Endodermal cell (in vitro differentiated cells): ENCODE measurements at regions not wholly inside any gene's neighbourhood (a gene's known extent, or its start where the extent isn't known, plus 50 kb on each side); places are given as distances from the start of the nearest gene placed in this dataset.

ENCODE experiments used
- DNase-seq: peaks from one replicate; pipeline ENCODE4 v3.0.0-alpha.2; 2017
- H3K27ac ChIP-seq: 2 replicates; pipeline ENCODE4 v1.5.1; 2013; ENCODE audit warnings: mild to moderate bottlenecking, low read depth, low read length, moderate library complexity
- H3K27me3 ChIP-seq: 2 replicates; pipeline ENCODE4 v1.6.1; 2013; ENCODE audit warnings: mild to moderate bottlenecking, low read length, moderate library complexity; ENCODE audit not compliant: insufficient read depth, control insufficient read depth, poor library complexity, severe bottlenecking
- H3K36me3 ChIP-seq: 2 replicates; pipeline ENCODE4 v1.7.0; 2013; ENCODE audit warnings: mild to moderate bottlenecking, low read length, moderate library complexity; ENCODE audit not compliant: control insufficient read depth, insufficient read depth
- H3K4me1 ChIP-seq: one replicate; pipeline ENCODE4 v1.7.0; 2013; ENCODE audit warnings: low read length; ENCODE audit not compliant: control insufficient read depth, insufficient read depth
- H3K4me3 ChIP-seq: 2 replicates; pipeline ENCODE4 v1.5.1; 2013; ENCODE audit warnings: mild to moderate bottlenecking, low read length, moderate library complexity
- H3K9ac ChIP-seq: 2 replicates; pipeline ENCODE4 v1.6.1; 2013; ENCODE audit warnings: mild to moderate bottlenecking, low read length, moderate library complexity; ENCODE audit not compliant: poor library complexity, severe bottlenecking; ENCODE audit errors: extremely low read depth
- H3K9me3 ChIP-seq: 2 replicates; pipeline ENCODE4 v1.6.1; 2013; ENCODE audit warnings: mild to moderate bottlenecking, low read length, moderate library complexity; ENCODE audit not compliant: control insufficient read depth
- H3K27ac Mint-ChIP-seq: 2 replicates; pipeline ENCODE4 v1.8.0; 2020; ENCODE audit warnings: mixed read lengths
- H3K27me3 Mint-ChIP-seq: 2 replicates; pipeline ENCODE4 v1.8.0; 2021; ENCODE audit warnings: mild to moderate bottlenecking, mixed read lengths; ENCODE audit not compliant: insufficient read depth
- H3K36me3 Mint-ChIP-seq: 2 replicates; pipeline ENCODE4 v1.8.0; 2020; ENCODE audit warnings: low read depth, mixed read lengths
- H3K4me1 Mint-ChIP-seq: 2 replicates; pipeline ENCODE4 v1.8.0; 2020; ENCODE audit warnings: mixed read lengths
- H3K4me3 Mint-ChIP-seq: 2 replicates; pipeline ENCODE4 v1.8.0; 2020; ENCODE audit warnings: mild to moderate bottlenecking, moderate library complexity, mixed read lengths
- H3K9me3 Mint-ChIP-seq: 2 replicates; pipeline ENCODE4 v1.8.0; 2020; ENCODE audit warnings: mild to moderate bottlenecking, mixed read lengths
- WGBS, 2 experiments: methylation state at CpG; one replicate each; pipeline versions ENCODE4 v1.1.5 to v1.1.7; 2013; ENCODE audit warnings: missing lambda C conversion rate in 2 of 2, mixed read lengths in 1 of 2; ENCODE audit not compliant: insufficient coverage in 1 of 2, insufficient read length in 1 of 2; 5-methylcytosine and 5-hydroxymethylcytosine counted together
- TF ChIP-seq, protein P1 (sequence below): fragments of 200-600 bp; sonication (generic); conservative IDR thresholded peaks from 2 replicates; pipeline ENCODE4 v1.5.0; 2021; ENCODE audit warnings: antibody characterized with exemption, mild to moderate bottlenecking

DNA sequence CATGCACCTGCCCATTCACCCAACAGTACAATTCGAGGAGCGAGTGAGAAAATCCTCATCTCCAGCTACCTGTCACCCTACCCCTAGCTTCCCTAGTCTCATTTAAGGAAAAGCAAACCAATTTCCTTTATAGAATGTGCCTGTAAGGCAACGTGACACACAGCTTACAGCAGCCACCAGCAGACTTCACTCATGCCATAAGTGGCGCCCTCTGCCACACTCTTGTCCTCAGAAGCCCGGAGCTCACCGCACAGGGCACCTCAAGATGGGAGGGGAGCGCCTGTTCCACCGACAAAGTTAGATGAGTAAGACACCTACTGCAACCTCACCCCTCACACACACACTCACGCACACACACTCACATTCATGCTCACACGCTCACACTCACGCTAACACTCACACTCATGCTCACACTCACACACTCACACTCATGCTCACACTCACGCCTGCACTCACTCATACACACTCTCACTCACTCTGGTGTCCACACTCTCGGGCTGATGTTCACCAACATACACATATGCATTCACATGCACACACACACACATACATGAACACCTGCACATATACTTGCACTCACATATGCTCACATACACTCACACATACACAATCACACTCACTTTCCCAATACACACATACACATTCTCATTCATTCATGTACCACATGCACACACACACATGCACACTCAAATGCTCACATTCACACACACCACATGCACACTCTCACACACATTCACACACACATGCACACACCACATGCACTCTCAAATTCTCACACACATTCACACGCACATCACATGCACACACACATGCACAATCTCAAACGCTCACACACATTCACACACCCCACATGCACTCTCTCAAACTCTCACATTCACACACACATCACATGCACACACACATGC lies 170.7 kb downstream of the PSMG1 start:
- Mint-ChIP-seq H3K36me3 (no peaks in the 10 kb centered on the region), H3K27ac (no peak overlapping the region), H3K9me3 (peaks cover 2% of the 10 kb centered on the region), H3K27me3 (no peaks in the 10 kb centered on the region), H3K4me1 (peaks cover 19% of the 10 kb centered on the region), H3K4me3 (no peak overlapping the region)
- Histone ChIP-seq H3K36me3 (no peaks in the 10 kb centered on the region), H3K27me3 (no peaks in the 10 kb centered on the region), H3K4me3 (no peak overlapping the region), H3K9ac (no peak overlapping the region), H3K4me1 (no peaks in the 10 kb centered on the region), H3K9me3 (no peaks in the 10 kb centered on the region), H3K27ac (no peak overlapping the region)
- TF ChIP-seq, protein P1, sequence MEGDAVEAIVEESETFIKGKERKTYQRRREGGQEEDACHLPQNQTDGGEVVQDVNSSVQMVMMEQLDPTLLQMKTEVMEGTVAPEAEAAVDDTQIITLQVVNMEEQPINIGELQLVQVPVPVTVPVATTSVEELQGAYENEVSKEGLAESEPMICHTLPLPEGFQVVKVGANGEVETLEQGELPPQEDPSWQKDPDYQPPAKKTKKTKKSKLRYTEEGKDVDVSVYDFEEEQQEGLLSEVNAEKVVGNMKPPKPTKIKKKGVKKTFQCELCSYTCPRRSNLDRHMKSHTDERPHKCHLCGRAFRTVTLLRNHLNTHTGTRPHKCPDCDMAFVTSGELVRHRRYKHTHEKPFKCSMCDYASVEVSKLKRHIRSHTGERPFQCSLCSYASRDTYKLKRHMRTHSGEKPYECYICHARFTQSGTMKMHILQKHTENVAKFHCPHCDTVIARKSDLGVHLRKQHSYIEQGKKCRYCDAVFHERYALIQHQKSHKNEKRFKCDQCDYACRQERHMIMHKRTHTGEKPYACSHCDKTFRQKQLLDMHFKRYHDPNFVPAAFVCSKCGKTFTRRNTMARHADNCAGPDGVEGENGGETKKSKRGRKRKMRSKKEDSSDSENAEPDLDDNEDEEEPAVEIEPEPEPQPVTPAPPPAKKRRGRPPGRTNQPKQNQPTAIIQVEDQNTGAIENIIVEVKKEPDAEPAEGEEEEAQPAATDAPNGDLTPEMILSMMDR = no peak
- DNase-seq = no peak
- 90 to 94% methylated on average over 12 to 15 of the region's 15 CpGs for WGBS, 2 experiments

DNA sequence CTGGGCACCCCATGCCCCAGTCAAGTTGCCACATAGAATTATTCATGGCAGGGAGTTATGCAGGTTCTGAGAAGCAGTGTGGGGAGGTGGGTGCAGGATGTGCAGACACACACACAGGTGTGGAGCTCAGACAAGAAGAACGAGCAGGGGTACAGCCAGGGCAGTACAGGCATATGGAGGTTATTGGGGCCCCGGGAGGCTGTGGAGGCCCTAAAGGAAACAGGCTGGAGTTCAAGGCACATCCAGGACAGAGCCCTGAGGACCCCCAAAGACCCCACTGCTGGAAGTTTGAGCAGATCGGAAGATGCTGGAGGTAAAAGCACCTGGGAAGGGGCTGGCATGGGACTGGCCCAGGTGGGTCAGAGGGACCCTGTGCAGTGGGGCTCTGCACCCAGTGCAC lies 171.3 kb downstream of the PSMG1 start:
- Mint-ChIP-seq H3K4me1 (peaks cover 17% of the 10 kb centered on the region), H3K27me3 (no peaks in the 10 kb centered on the region), H3K4me3 (no peak overlapping the region), H3K36me3 (no peaks in the 10 kb centered on the region), H3K27ac (no peak overlapping the region), H3K9me3 (peaks cover 2% of the 10 kb centered on the region)
- Histone ChIP-seq H3K9ac (no peak overlapping the region), H3K27me3 (no peaks in the 10 kb centered on the region), H3K4me3 (no peak overlapping the region), H3K36me3 (no peaks in the 10 kb centered on the region), H3K9me3 (no peaks in the 10 kb centered on the region), H3K27ac (no peak overlapping the region), H3K4me1 (no peaks in the 10 kb centered on the region)
- 95 to 96% methylated on average over 3 of the region's 3 CpGs for WGBS, 2 experiments
- DNase-seq = no peak
- TF ChIP-seq, protein P1 = no peak

GRCh38 chr21:39010629-39011404 lies 172.4 kb downstream of the PSMG1 start:
- H3K27ac ChIP-seq = no peak overlapping the region
- no peak overlapping the region for H3K9ac ChIP-seq
- Mint-ChIP-seq H3K4me3 (no peak overlapping the region), H3K27ac (no peak overlapping the region), H3K36me3 (no peaks in the 10 kb centered on the region), H3K4me1 (peaks cover 12% of the 10 kb centered on the region), H3K9me3 (peaks cover 2% of the 10 kb centered on the region), H3K27me3 (no peaks in the 10 kb centered on the region)
- no peaks in the 10 kb centered on the region for H3K4me1 ChIP-seq
- no peaks in the 10 kb centered on the region for H3K27me3 ChIP-seq
- DNase-seq = no peak
- H3K9me3 ChIP-seq = no peaks in the 10 kb centered on the region
- 93 to 98% methylated on average over 8 to 16 of the region's 16 CpGs for WGBS, 2 experiments
- H3K4me3 ChIP-seq = no peak overlapping the region
- no peaks in the 10 kb centered on the region for H3K36me3 ChIP-seq
- TF ChIP-seq, protein P1 = no peak
